GM12878 (cell line): ENCODE measurements at regions not wholly inside any gene's neighbourhood (a gene's known extent, or its start where the extent isn't known, plus 50 kb on each side); places are given as distances from the start of the nearest gene placed in this dataset.

Experiments
- ATAC-seq: fragments of 200-7000 bp; cut with Tn5 transposase; 3 replicates; pipeline ENCODE4 v1.9.1; 2020; ENCODE audit warnings: mild to moderate bottlenecking, moderate library complexity
- BruUV-seq: library from RNA; stranded (reverse); fragments of 400-500 nt; replicated peaks from 2 replicates; lab custom pipeline; 2021; lab: Mats Ljungman, UMichigan
- CTCF ChIA-PET: fragments of 300-600 bp; sonication (Branson Sonifier 250); formaldehyde crosslinking; extraction: SDS; loops from one replicate; lab custom pipeline; 2021; ENCODE audit warnings: inconsistent platforms; lab: Yijun Ruan, JAX
- POLR2A ChIA-PET: fragments of 350-600 bp; formaldehyde crosslinking; extraction: SDS; loops from one replicate; lab custom pipeline; 2021; ENCODE audit warnings: inconsistent platforms; lab: Charles Lee
- RAD21 ChIA-PET: fragments of 300-600 bp; sonication (Branson Sonifier 250); formaldehyde crosslinking; loops from one replicate; lab custom pipeline; 2023; ENCODE audit warnings: antibody characterized with exemption; ENCODE audit not compliant: unreplicated experiment; lab: Charles Lee
- SMC1A ChIA-PET: fragments of 300-600 bp; sonication (Branson Sonifier 250); formaldehyde crosslinking; loops from one replicate; lab custom pipeline; 2023; ENCODE audit not compliant: unreplicated experiment, uncharacterized antibody; lab: Charles Lee
- DNase-seq: peaks from one replicate; pipeline ENCODE4 v3.0.0-alpha.2; 2011; ENCODE audit warnings: low read depth, low spot score
- FAIRE-seq: peaks from 3 replicates; lab custom pipeline; 2011; peaks lifted over from hg19 to GRCh38; lab: Jason Lieb, UNC
- H2AFZ ChIP-seq: 2 replicates; pipeline ENCODE4 v1.6.0; 2011; ENCODE audit warnings: low read depth, low read length, control low read depth; ENCODE audit not compliant: control insufficient read depth
- H3K27ac ChIP-seq: 2 replicates; pipeline ENCODE4 v1.5.1; 2011; ENCODE audit warnings: control low read depth; ENCODE audit not compliant: control insufficient read depth, insufficient read depth
- H3K27me3 ChIP-seq, 2 experiments: replicated peaks in 1 of 2; 2 replicates each; pipeline versions ENCODE4 v1.6.0 to v1.6.1; 2011; ENCODE audit warnings: low read length in 1 of 2; ENCODE audit not compliant: control insufficient read depth in 2 of 2, insufficient read depth in 2 of 2
- H3K36me3 ChIP-seq, 2 experiments: 2 replicates each; pipeline ENCODE4 v1.5.1; 2011; ENCODE audit warnings: low read length in 1 of 2; ENCODE audit not compliant: control insufficient read depth in 2 of 2, insufficient read depth in 2 of 2
- H3K4me1 ChIP-seq: 2 replicates; pipeline ENCODE4 v1.6.1; 2011; ENCODE audit warnings: mild to moderate bottlenecking, low read length, moderate library complexity, mixed read lengths; ENCODE audit not compliant: control insufficient read depth, insufficient read depth
- H3K4me2 ChIP-seq: 2 replicates; pipeline ENCODE4 v1.6.0; 2011; ENCODE audit warnings: control low read depth; ENCODE audit not compliant: control insufficient read depth, insufficient read depth
- H3K4me3 ChIP-seq: fragments of 200-600 bp; sonication (generic); 2 replicates; pipeline ENCODE4 v1.5.1; 2016
- H3K79me2 ChIP-seq: 2 replicates; pipeline ENCODE4 v1.6.0; 2011; ENCODE audit warnings: low read length; ENCODE audit not compliant: control insufficient read depth, insufficient read depth
- H3K9ac ChIP-seq: 2 replicates; pipeline ENCODE4 v1.8.0; 2011; ENCODE audit warnings: low read length, control low read depth, mixed read lengths; ENCODE audit not compliant: control insufficient read depth, insufficient read depth
- H3K9me3 ChIP-seq: replicated peaks from 3 replicates; pipeline ENCODE4 v1.5.1; 2011; ENCODE audit warnings: mild to moderate bottlenecking, low read length; ENCODE audit not compliant: control insufficient read depth, insufficient read depth
- H4K20me1 ChIP-seq: 2 replicates; pipeline ENCODE4 v1.6.0; 2011; ENCODE audit not compliant: control insufficient read depth, insufficient read depth
- BMI1 ChIP-seq: fragments of 450-650 bp; IDR thresholded peaks from 2 replicates; pipeline ENCODE4 v1.6.1; 2016; ENCODE audit warnings: mild to moderate bottlenecking, moderate library complexity, borderline replicate concordance
- JUNB ChIP-seq: IDR thresholded peaks from 2 replicates; pipeline ENCODE4 v1.6.1; 2016; ENCODE audit warnings: antibody characterized with exemption, mild to moderate bottlenecking
- MTA3 ChIP-seq: IDR thresholded peaks from 2 replicates; pipeline ENCODE4 v1.6.1; 2012; ENCODE audit warnings: low read length, inconsistent platforms, borderline replicate concordance
- NFYA ChIP-seq: IDR thresholded peaks from 2 replicates; pipeline ENCODE4 v1.6.1; 2011; ENCODE audit warnings: low read depth, mild to moderate bottlenecking, low read length, improper control_type of control experiment, borderline replicate concordance
- NR2C2 ChIP-seq: IDR thresholded peaks from 2 replicates; pipeline ENCODE4 v1.6.1; 2011; ENCODE audit warnings: borderline replicate concordance, low read depth; ENCODE audit not compliant: control insufficient read depth, insufficient read length
- SUPT20H ChIP-seq: IDR thresholded peaks from 2 replicates; pipeline ENCODE4 v1.6.1; 2011; ENCODE audit warnings: low read depth, mild to moderate bottlenecking, low read length, moderate library complexity, borderline replicate concordance; ENCODE audit not compliant: control insufficient read depth
- TCF3 ChIP-seq: IDR thresholded peaks from 2 replicates; pipeline ENCODE4 v1.6.1; 2012; ENCODE audit warnings: low read depth, mild to moderate bottlenecking, low read length, borderline replicate concordance; ENCODE audit not compliant: insufficient read depth
- ZNF622 ChIP-seq: fragments of 450-650 bp; IDR thresholded peaks from 2 replicates; pipeline ENCODE4 v1.6.1; 2017; ENCODE audit warnings: mild to moderate bottlenecking, inconsistent platforms
- WGBS: methylation state at CpG from one replicate; pipeline ENCODE4 v1.1.6; 2016; ENCODE audit warnings: low lambda C conversion rate; ENCODE audit not compliant: insufficient replicate concordance, insufficient coverage; ENCODE audit errors: missing lambda C conversion rate; 5-methylcytosine and 5-hydroxymethylcytosine counted together
- in situ Hi-C: fragments of 300-500 bp; cut with MboI; formaldehyde crosslinking; loops from 9 replicates; pipeline ENCODE4 v1.14.3; 2018; ENCODE audit warnings: mixed read lengths
- intact Hi-C: fragments of 100-400 bp; cut with micrococcal nuclease; formaldehyde crosslinking; loops from one replicate; pipeline ENCODE4 v1.14.2; 2022; ENCODE audit not compliant: unreplicated experiment
- TF ChIP-seq, protein P1 (sequence below): fragments of 150-350 bp; IDR thresholded peaks from 2 replicates; pipeline ENCODE4 v1.6.1; 2014; ENCODE audit warnings: mild to moderate bottlenecking, low read depth, low read length
- TF ChIP-seq, protein P2 (sequence below): fragments of 450-650 bp; conservative IDR thresholded peaks from 2 replicates; pipeline ENCODE4 v1.6.1; 2017; ENCODE audit warnings: mild to moderate bottlenecking, moderate library complexity
- TF ChIP-seq, protein P3 (sequence below): fragments of 450-650 bp; IDR thresholded peaks from 2 replicates; pipeline ENCODE4 v1.6.1; 2017; ENCODE audit warnings: borderline replicate concordance

DNA sequence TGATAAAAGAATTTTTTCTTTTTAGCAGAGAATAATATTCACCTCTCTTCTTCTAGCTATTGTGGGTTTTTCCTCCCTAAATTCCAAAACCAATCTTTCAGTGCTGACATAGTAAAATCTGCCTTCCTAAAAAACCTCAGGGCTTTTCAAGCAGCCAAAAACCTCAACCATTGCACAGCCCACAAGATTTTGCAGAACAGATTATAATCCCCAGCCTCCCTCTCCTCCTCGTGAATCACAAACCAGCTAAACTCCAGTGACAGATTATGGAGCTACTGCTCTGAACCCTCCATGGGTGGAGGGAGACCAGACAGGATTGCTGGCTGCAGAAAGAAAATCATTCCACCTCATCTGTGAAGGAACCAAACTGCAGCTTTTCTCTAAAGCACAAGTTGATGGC lies 341.6 kb downstream of the SOX9 start:
- H3K27ac ChIP-seq, result no peak overlapping the region
- H3K4me2 ChIP-seq, result no peak overlapping the region
- H3K36me3 ChIP-seq, result no peaks in the 10 kb centered on the region; a peak in 1 of 4 replicates
- no peaks in the 10 kb centered on the region for H4K20me1 ChIP-seq
- intact Hi-C loops, result no loop called here
- in situ Hi-C loops, result loop anchor here (5.0 kb wide), 1 partner anchor 35 kb away; no protein-coding TSS in a partner anchor
- peaks cover 33% of the 10 kb centered on the region for H3K4me1 ChIP-seq
- FAIRE-seq, result no peak
- H3K9me3 ChIP-seq, result no peaks in the 10 kb centered on the region
- no peaks in the 10 kb centered on the region for H3K27me3 ChIP-seq
- no peak overlapping the region for H2AFZ ChIP-seq
- ChIA-PET SMC1A (interaction anchor here (1.6 to 11.1 kb wide), 9 partner anchors 10 to 145 kb away, joined by 5 to 335 read pairs (median 23); no protein-coding TSS in a partner anchor), RAD21 (interaction anchor here (0.7 to 13.5 kb wide), 8 partner anchors 10 to 341 kb away, joined by 4 to 353 read pairs (median 34); partner anchors contain the start of gene SOX9), CTCF (interaction anchor here (0.9 to 6.6 kb wide), 5 partner anchors 38 to 342 kb away, joined by 3 to 111 read pairs (median 7); partner anchors contain the start of gene SOX9), POLR2A (interaction anchor here (0.7 to 7.0 kb wide), 8 partner anchors 24 to 71 kb away, joined by 3 to 170 read pairs (median 4); no protein-coding TSS in a partner anchor)
- no peaks in the 10 kb centered on the region for H3K79me2 ChIP-seq
- no peak for DNase-seq
- TF ChIP-seq MTA3, result no peak
- TF ChIP-seq SUPT20H, result no peak
- TF ChIP-seq, protein P1, sequence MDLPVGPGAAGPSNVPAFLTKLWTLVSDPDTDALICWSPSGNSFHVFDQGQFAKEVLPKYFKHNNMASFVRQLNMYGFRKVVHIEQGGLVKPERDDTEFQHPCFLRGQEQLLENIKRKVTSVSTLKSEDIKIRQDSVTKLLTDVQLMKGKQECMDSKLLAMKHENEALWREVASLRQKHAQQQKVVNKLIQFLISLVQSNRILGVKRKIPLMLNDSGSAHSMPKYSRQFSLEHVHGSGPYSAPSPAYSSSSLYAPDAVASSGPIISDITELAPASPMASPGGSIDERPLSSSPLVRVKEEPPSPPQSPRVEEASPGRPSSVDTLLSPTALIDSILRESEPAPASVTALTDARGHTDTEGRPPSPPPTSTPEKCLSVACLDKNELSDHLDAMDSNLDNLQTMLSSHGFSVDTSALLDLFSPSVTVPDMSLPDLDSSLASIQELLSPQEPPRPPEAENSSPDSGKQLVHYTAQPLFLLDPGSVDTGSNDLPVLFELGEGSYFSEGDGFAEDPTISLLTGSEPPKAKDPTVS, result no peak
- no peak for TF ChIP-seq NR2C2
- TF ChIP-seq, protein P2, sequence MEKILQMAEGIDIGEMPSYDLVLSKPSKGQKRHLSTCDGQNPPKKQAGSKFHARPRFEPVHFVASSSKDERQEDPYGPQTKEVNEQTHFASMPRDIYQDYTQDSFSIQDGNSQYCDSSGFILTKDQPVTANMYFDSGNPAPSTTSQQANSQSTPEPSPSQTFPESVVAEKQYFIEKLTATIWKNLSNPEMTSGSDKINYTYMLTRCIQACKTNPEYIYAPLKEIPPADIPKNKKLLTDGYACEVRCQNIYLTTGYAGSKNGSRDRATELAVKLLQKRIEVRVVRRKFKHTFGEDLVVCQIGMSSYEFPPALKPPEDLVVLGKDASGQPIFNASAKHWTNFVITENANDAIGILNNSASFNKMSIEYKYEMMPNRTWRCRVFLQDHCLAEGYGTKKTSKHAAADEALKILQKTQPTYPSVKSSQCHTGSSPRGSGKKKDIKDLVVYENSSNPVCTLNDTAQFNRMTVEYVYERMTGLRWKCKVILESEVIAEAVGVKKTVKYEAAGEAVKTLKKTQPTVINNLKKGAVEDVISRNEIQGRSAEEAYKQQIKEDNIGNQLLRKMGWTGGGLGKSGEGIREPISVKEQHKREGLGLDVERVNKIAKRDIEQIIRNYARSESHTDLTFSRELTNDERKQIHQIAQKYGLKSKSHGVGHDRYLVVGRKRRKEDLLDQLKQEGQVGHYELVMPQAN, result no peak
- no peak for TF ChIP-seq JUNB
- TF ChIP-seq NFYA, result no peak
- TF ChIP-seq, protein P3, sequence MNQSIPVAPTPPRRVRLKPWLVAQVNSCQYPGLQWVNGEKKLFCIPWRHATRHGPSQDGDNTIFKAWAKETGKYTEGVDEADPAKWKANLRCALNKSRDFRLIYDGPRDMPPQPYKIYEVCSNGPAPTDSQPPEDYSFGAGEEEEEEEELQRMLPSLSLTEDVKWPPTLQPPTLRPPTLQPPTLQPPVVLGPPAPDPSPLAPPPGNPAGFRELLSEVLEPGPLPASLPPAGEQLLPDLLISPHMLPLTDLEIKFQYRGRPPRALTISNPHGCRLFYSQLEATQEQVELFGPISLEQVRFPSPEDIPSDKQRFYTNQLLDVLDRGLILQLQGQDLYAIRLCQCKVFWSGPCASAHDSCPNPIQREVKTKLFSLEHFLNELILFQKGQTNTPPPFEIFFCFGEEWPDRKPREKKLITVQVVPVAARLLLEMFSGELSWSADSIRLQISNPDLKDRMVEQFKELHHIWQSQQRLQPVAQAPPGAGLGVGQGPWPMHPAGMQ, result no peak
- TF ChIP-seq BMI1, result no peak
- TF ChIP-seq TCF3, result no peak
- no peak for TF ChIP-seq ZNF622
- H3K4me3 ChIP-seq, result no peak overlapping the region
- no TSS peak for BruUV-seq
- no peak for ATAC-seq
- 0% methylated on average over 1 of the region's 1 CpG for WGBS
- no peak overlapping the region for H3K9ac ChIP-seq
